MM.1S (cell line): ENCODE measurements at regions not wholly inside any gene's neighbourhood (a gene's known extent, or its start where the extent isn't known, plus 50 kb on each side); places are given as distances from the start of the nearest gene placed in this dataset.

Experiments used
- DNase-seq: peaks from one replicate; pipeline ENCODE4 v3.0.0-alpha.2; 2015
- H2AFZ ChIP-seq: fragments of 300-600 bp; sonication (generic); 2 replicates; pipeline ENCODE4 v1.6.0; 2016; ENCODE audit warnings: antibody characterized with exemption, low read length
- H3F3A ChIP-seq: fragments of 300-600 bp; sonication (generic); 2 replicates; pipeline ENCODE4 v1.6.1; 2016; ENCODE audit warnings: mild to moderate bottlenecking, antibody characterized with exemption, low read length, moderate library complexity, mixed read lengths; ENCODE audit not compliant: insufficient read depth
- H3K27ac ChIP-seq: fragments of 300-600 bp; sonication (generic); 2 replicates; pipeline ENCODE4 v1.5.1; 2016; ENCODE audit warnings: mild to moderate bottlenecking, low read length
- H3K27me3 ChIP-seq: fragments of 300-600 bp; sonication (generic); replicated peaks from 2 replicates; pipeline ENCODE4 v1.6.0; 2016; ENCODE audit warnings: low read length; ENCODE audit not compliant: insufficient read depth
- H3K36me3 ChIP-seq: fragments of 300-600 bp; sonication (generic); replicated peaks from 2 replicates; pipeline ENCODE4 v1.6.1; 2016; ENCODE audit warnings: mild to moderate bottlenecking, low read length, mixed read lengths; ENCODE audit not compliant: insufficient read depth
- H3K4me1 ChIP-seq: fragments of 300-600 bp; sonication (generic); 2 replicates; pipeline ENCODE4 v1.6.1; 2016; ENCODE audit warnings: low read length, mixed read lengths
- H3K4me2 ChIP-seq: fragments of 300-600 bp; sonication (generic); 2 replicates; pipeline ENCODE4 v1.6.0; 2016; ENCODE audit warnings: low read depth, low read length
- H3K4me3 ChIP-seq: fragments of 300-600 bp; sonication (generic); 2 replicates; pipeline ENCODE4 v1.5.1; 2016; ENCODE audit warnings: low read length, mixed read lengths
- H3K79me2 ChIP-seq: fragments of 300-600 bp; sonication (generic); 2 replicates; pipeline ENCODE4 v1.6.1; 2016; ENCODE audit warnings: mixed run types, low read length, mixed read lengths
- H3K9ac ChIP-seq: fragments of 300-600 bp; sonication (generic); 2 replicates; pipeline ENCODE4 v1.6.1; 2016; ENCODE audit warnings: low read length, mixed read lengths
- H3K9me2 ChIP-seq: fragments of 300-600 bp; sonication (generic); replicated peaks from 2 replicates; pipeline ENCODE4 v1.6.1; 2016; ENCODE audit warnings: mild to moderate bottlenecking, low read length, mixed read lengths; ENCODE audit not compliant: insufficient read depth
- H3K9me3 ChIP-seq: fragments of 300-600 bp; sonication (generic); replicated peaks from 2 replicates; pipeline ENCODE4 v1.6.1; 2016; ENCODE audit warnings: mild to moderate bottlenecking, low read length, mixed read lengths; ENCODE audit not compliant: insufficient read depth
- H4K20me1 ChIP-seq: fragments of 300-600 bp; sonication (generic); 2 replicates; pipeline ENCODE4 v1.6.1; 2016; ENCODE audit warnings: mild to moderate bottlenecking, low read length, moderate library complexity, mixed read lengths; ENCODE audit not compliant: insufficient read depth
- EZH2 ChIP-seq: fragments of 300-600 bp; sonication (generic); optimal IDR thresholded peaks from 2 replicates; pipeline ENCODE3; 2017; ENCODE audit warnings: low read depth, mild to moderate bottlenecking, antibody characterized with exemption, low read length, mixed read lengths
- EZH2phosphoT487 ChIP-seq: fragments of 300-600 bp; sonication (generic); IDR thresholded peaks from 2 replicates; pipeline ENCODE4 v1.6.1; 2018; ENCODE audit warnings: antibody characterized with exemption, low read length
- TF ChIP-seq, protein P1 (sequence below): fragments of 300-600 bp; sonication (generic); IDR thresholded peaks from 2 replicates; pipeline ENCODE4 v1.5.1; 2016; ENCODE audit warnings: antibody characterized with exemption, low read length, mixed read lengths

DNA sequence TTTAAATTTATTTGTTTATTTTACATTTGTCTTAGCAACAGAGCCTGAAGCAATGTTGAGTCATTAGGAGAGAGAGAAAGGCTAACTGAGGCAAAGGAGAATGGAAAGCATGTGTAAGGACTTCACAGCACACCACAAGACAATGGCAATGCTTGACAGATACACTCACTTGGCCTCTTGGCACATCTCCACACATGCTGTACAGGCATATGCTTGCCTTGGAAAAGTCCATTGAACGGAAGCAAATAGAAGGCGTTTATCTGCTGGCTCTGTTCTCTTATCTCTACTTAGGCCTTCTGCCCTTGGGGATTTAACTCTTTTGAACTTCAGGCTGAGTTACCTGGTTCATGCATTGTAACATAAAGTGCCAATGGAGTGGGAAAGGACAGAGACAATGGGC lies 262.2 kb upstream of the POU3F1 start:
- Histone ChIP-seq H2AFZ (no peak overlapping the region), H3K9me2 (no peaks in the 10 kb centered on the region), H3K9me3 (no peaks in the 10 kb centered on the region), H3K27me3 (no peaks in the 10 kb centered on the region), H3K9ac (no peak overlapping the region), H3K36me3 (no peaks in the 10 kb centered on the region), H3K4me2 (no peak overlapping the region), H3K79me2 (no peaks in the 10 kb centered on the region), H3K4me1 (no peaks in the 10 kb centered on the region), H3F3A (no peaks in the 10 kb centered on the region), H3K27ac (no peak overlapping the region), H4K20me1 (no peaks in the 10 kb centered on the region), H3K4me3 (no peak overlapping the region)
- DNase-seq = no peak
- no peak for TF ChIP-seq EZH2phosphoT487
- TF ChIP-seq, protein P1, sequence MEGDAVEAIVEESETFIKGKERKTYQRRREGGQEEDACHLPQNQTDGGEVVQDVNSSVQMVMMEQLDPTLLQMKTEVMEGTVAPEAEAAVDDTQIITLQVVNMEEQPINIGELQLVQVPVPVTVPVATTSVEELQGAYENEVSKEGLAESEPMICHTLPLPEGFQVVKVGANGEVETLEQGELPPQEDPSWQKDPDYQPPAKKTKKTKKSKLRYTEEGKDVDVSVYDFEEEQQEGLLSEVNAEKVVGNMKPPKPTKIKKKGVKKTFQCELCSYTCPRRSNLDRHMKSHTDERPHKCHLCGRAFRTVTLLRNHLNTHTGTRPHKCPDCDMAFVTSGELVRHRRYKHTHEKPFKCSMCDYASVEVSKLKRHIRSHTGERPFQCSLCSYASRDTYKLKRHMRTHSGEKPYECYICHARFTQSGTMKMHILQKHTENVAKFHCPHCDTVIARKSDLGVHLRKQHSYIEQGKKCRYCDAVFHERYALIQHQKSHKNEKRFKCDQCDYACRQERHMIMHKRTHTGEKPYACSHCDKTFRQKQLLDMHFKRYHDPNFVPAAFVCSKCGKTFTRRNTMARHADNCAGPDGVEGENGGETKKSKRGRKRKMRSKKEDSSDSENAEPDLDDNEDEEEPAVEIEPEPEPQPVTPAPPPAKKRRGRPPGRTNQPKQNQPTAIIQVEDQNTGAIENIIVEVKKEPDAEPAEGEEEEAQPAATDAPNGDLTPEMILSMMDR = no peak

DNA sequence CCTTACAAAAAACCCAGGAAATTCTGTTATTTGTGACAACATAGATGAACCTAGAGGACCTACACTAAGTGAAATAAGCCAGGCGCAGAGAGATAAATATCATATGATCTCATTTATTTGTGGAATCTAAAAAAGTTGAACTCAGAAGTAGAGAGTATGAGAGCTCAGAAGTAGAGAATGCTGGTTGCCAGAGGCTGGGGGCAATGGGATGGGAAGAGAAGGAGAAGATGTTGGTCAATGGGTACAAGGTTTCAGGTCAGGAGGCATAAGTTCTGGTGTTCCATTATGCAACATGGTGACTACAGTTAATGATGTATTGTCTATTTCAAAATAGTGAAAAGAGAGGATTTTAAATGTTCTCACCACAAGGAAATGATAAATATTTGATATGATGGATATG lies 259.1 kb upstream of the POU3F1 start:
- Histone ChIP-seq H3K27me3 (no peaks in the 10 kb centered on the region), H3K27ac (no peak overlapping the region), H3K4me2 (no peak overlapping the region), H3K79me2 (no peaks in the 10 kb centered on the region), H3K9me3 (no peaks in the 10 kb centered on the region), H3F3A (no peaks in the 10 kb centered on the region), H3K4me1 (no peaks in the 10 kb centered on the region), H3K36me3 (no peaks in the 10 kb centered on the region), H2AFZ (no peak overlapping the region), H3K4me3 (no peak overlapping the region), H3K9ac (no peak overlapping the region), H3K9me2 (no peaks in the 10 kb centered on the region), H4K20me1 (no peaks in the 10 kb centered on the region)
- DNase-seq = no peak
- TF ChIP-seq, protein P1 = no peak
- TF ChIP-seq EZH2 (no peak), EZH2phosphoT487 (no peak)

DNA sequence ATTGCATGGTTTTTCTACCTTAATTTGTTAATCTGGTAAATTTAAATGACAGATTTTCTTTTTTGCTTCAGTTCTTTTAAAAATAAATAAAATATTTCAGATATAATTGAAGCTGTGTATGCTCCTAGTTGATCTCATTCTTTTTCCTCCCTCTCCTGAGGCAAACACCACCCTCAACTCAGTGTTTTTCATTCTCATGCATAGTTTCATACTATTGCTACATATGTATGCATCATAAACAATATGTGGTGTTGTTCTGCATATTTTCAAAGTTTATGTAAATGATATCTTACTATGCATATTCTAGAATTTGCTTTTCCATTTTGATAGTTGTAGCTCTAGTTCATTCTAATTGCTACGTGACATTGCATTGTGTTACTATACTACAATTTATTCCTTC lies 257.2 kb upstream of the POU3F1 start:
- Histone ChIP-seq H2AFZ (no peak overlapping the region), H3K9ac (no peak overlapping the region), H4K20me1 (no peaks in the 10 kb centered on the region), H3K4me1 (no peaks in the 10 kb centered on the region), H3F3A (no peaks in the 10 kb centered on the region), H3K9me2 (no peaks in the 10 kb centered on the region), H3K4me3 (no peak overlapping the region), H3K4me2 (no peak overlapping the region), H3K9me3 (no peaks in the 10 kb centered on the region), H3K36me3 (no peaks in the 10 kb centered on the region), H3K27ac (no peak overlapping the region), H3K27me3 (no peaks in the 10 kb centered on the region), H3K79me2 (no peaks in the 10 kb centered on the region)
- DNase-seq = no peak
- TF ChIP-seq EZH2 (no peak), EZH2phosphoT487 (no peak)
- TF ChIP-seq, protein P1 = no peak
